Nephron progenitor cell (in vitro differentiated cells): ENCODE measurements at regions not wholly inside any gene's neighbourhood (a gene's known extent, or its start where the extent isn't known, plus 50 kb on each side); places are given as distances from the start of the nearest gene placed in this dataset.
A peak's percentile ranks its signal among the peaks of the same experiment; 100 is the strongest.

ENCODE experiments used
- DNase-seq: peaks from one replicate; pipeline ENCODE4 v3.0.0; 2021
- H3K27ac Mint-ChIP-seq: 2 replicates; pipeline ENCODE4 v1.8.0; 2021; ENCODE audit warnings: mild to moderate bottlenecking, moderate library complexity, mixed read lengths
- H3K27me3 Mint-ChIP-seq: 2 replicates; pipeline ENCODE4 v1.8.0; 2021; ENCODE audit warnings: mild to moderate bottlenecking, low read depth, mixed read lengths; ENCODE audit not compliant: poor library complexity
- H3K36me3 Mint-ChIP-seq: 2 replicates; pipeline ENCODE4 v1.8.0; 2021; ENCODE audit warnings: low read depth, mixed read lengths
- H3K4me1 Mint-ChIP-seq: 2 replicates; pipeline ENCODE4 v1.8.0; 2021; ENCODE audit warnings: mixed read lengths
- H3K4me3 Mint-ChIP-seq: 2 replicates; pipeline ENCODE4 v1.8.0; 2021; ENCODE audit warnings: mild to moderate bottlenecking, moderate library complexity, mixed read lengths
- H3K9me3 Mint-ChIP-seq: 2 replicates; pipeline ENCODE4 v1.8.0; 2021; ENCODE audit warnings: mild to moderate bottlenecking, moderate library complexity, mixed read lengths
- CTCF ChIP-seq: fragments of 200-600 bp; sonication (generic); IDR thresholded peaks from 2 replicates; pipeline ENCODE4 v1.5.0; 2021; ENCODE audit warnings: antibody characterized with exemption

GRCh38 chr12:107610021-107610859, 75.4 kb upstream of the PWP1 start:
- peaks cover 18% of the 10 kb centered on the region for H3K27me3 Mint-ChIP-seq
- no peaks in the 10 kb centered on the region for H3K9me3 Mint-ChIP-seq
- DNase-seq = peak; percentile 65
- peak; percentile 71 for TF ChIP-seq CTCF
- no peak overlapping the region for H3K27ac Mint-ChIP-seq
- peaks cover 6% of the 10 kb centered on the region for H3K36me3 Mint-ChIP-seq
- H3K4me3 Mint-ChIP-seq = peak overlapping the region; percentile 54
- H3K4me1 Mint-ChIP-seq = peaks cover 66% of the 10 kb centered on the region

DNA sequence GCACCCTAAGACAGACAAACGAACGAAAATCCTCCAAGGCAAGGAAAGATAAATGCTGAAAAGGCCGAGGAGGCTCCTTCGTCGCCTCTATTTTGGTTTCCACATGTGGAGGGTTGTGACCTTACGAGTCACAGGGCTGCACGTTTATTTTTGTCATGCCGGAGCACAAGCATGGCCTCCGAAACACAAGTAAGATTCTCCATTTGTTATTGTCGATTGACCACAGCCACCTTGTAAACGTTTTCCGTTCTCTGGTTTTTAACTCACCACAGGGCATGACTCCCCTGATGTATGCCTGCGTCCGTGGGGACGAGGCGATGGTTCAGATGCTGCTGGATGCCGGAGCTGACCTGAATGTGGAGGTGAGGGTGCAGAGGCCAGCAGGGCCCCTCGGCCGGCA, 73.1 kb upstream of the PWP1 start:
- H3K36me3 Mint-ChIP-seq = peaks cover 7% of the 10 kb centered on the region
- peaks cover 51% of the 10 kb centered on the region for H3K4me1 Mint-ChIP-seq
- peak overlapping the region; percentile 47 for H3K4me3 Mint-ChIP-seq
- no peak for DNase-seq
- H3K27ac Mint-ChIP-seq = peak overlapping the region; percentile 76
- no peaks in the 10 kb centered on the region for H3K9me3 Mint-ChIP-seq
- peaks cover 24% of the 10 kb centered on the region for H3K27me3 Mint-ChIP-seq
- no peak for TF ChIP-seq CTCF

DNA sequence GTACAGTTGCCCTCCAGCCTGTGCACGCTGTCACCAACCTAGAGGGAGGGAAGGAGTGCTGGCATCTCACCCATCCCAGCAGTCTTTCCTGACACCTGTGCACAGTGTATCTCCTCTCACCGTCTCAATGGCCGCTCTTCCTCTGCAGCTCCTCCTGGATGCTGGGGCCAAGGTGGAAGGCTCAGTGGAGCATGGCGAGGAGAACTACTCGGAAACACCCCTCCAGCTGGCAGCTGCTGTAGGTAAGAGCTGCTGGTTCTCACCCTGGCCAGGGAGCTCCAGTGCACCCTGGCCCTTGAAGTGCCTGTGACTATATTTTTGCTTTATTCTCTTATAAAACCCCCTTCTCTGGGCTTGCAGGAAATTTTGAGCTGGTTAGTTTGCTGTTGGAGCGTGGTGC, 68.7 kb upstream of the PWP1 start:
- no peak for DNase-seq
- Mint-ChIP-seq H3K4me1 (peaks cover 15% of the 10 kb centered on the region), H3K36me3 (peaks cover 7% of the 10 kb centered on the region), H3K27ac (no peak overlapping the region), H3K27me3 (peaks cover 25% of the 10 kb centered on the region), H3K9me3 (no peaks in the 10 kb centered on the region), H3K4me3 (no peak overlapping the region)
- TF ChIP-seq CTCF = no peak

GRCh38 chr12:107618106-107618505, 67.5 kb upstream of the PWP1 start:
- DNase-seq = no peak
- no peak overlapping the region for H3K27ac Mint-ChIP-seq
- no peaks in the 10 kb centered on the region for H3K9me3 Mint-ChIP-seq
- peaks cover 21% of the 10 kb centered on the region for H3K27me3 Mint-ChIP-seq
- no peak overlapping the region for H3K4me3 Mint-ChIP-seq
- no peak for TF ChIP-seq CTCF
- H3K36me3 Mint-ChIP-seq = peaks cover 7% of the 10 kb centered on the region
- peaks cover 3% of the 10 kb centered on the region for H3K4me1 Mint-ChIP-seq

- Mint-ChIP-seq H3K27ac (no peak overlapping the region), H3K4me3 (no peak overlapping the region), H3K4me1 (no peaks in the 10 kb centered on the region), H3K36me3 (peaks cover 19% of the 10 kb centered on the region), H3K9me3 (peaks cover 15% of the 10 kb centered on the region), H3K27me3 (peaks cover 17% of the 10 kb centered on the region)
- TF ChIP-seq CTCF = no peak
- no peak for DNase-seq
Observed at GRCh38 chr12:107619831-107620230, 65.8 kb upstream of the PWP1 start.

GRCh38 chr12:107622001-107622400, 63.6 kb upstream of the PWP1 start:
- H3K4me3 Mint-ChIP-seq = no peak overlapping the region
- no peaks in the 10 kb centered on the region for H3K4me1 Mint-ChIP-seq
- no peak overlapping the region for H3K27ac Mint-ChIP-seq
- peaks cover 13% of the 10 kb centered on the region for H3K27me3 Mint-ChIP-seq
- peak; percentile 26 for DNase-seq
- peaks cover 21% of the 10 kb centered on the region for H3K36me3 Mint-ChIP-seq
- H3K9me3 Mint-ChIP-seq = peaks cover 21% of the 10 kb centered on the region
- TF ChIP-seq CTCF = peak; percentile 67
